Heart left ventricle (tissue), 16 donors: ENCODE measurements at regions not wholly inside any gene's neighbourhood (a gene's known extent, or its start where the extent isn't known, plus 50 kb on each side); places are given as distances from the start of the nearest gene placed in this dataset.

Experiments used
- ATAC-seq, 4 donors: fragments of 200-7000 bp; cut with Tn5 transposase; one replicate each; pipeline ENCODE4 v1.9.1; 2020 to 2022; ENCODE audit warnings: moderate library complexity in 4 of 4, mild to moderate bottlenecking in 3 of 4, moderate number of reproducible peaks in 1 of 4
- DNase-seq, 5 donors: peaks; one replicate each; pipeline ENCODE4 v3.0.0-alpha.2; 2020
- H3K27ac ChIP-seq, 12 donors: fragments of 200-600 bp; sonication (generic) in 4 of 12; one replicate each; pipeline versions ENCODE4 v1.5.0 to v1.8.0; 2016 to 2022; ENCODE audit warnings: mild to moderate bottlenecking in 2 of 12
- H3K27me3 ChIP-seq, 9 donors: fragments of 200-600 bp; sonication (generic) in 2 of 9; one replicate each; pipeline versions ENCODE4 v1.5.1 to v1.8.0; 2016 to 2022; ENCODE audit warnings: mild to moderate bottlenecking in 3 of 9
- H3K36me3 ChIP-seq, 9 donors: fragments of 200-600 bp; sonication (generic) in 2 of 9; one replicate each; pipeline versions ENCODE4 v1.5.0 to v1.8.0; 2018 to 2022; ENCODE audit warnings: mild to moderate bottlenecking in 2 of 9
- H3K4me1 ChIP-seq, 12 donors: fragments of 200-600 bp; sonication (generic) in 4 of 12; one replicate each; pipeline versions ENCODE4 v1.5.0 to v1.8.0; 2016 to 2022; ENCODE audit warnings: mild to moderate bottlenecking in 3 of 12
- H3K4me3 ChIP-seq, 12 donors: fragments of 200-600 bp; sonication (generic) in 4 of 12; one replicate each; pipeline versions ENCODE4 v1.5.0 to v1.8.0; 2017 to 2022; ENCODE audit warnings: mild to moderate bottlenecking in 9 of 12, moderate library complexity in 4 of 12
- H3K9me3 ChIP-seq, 12 donors: fragments of 200-600 bp; sonication (generic) in 4 of 12; one replicate each; pipeline versions ENCODE4 v1.5.0 to v1.8.0; 2016 to 2022; ENCODE audit warnings: mild to moderate bottlenecking in 1 of 12
- CTCF ChIP-seq, 12 donors: fragments of 200-600 bp; sonication (generic) in 4 of 12; IDR thresholded peaks; one replicate each; pipeline versions ENCODE4 v1.5.0 to v1.8.0; 2018 to 2022; ENCODE audit warnings: antibody characterized with exemption in 12 of 12, mild to moderate bottlenecking in 5 of 12
- POLR2A ChIP-seq, 2 donors: fragments of 450-650 bp; IDR thresholded peaks; one replicate each; pipeline ENCODE4 v1.6.1; 2017; ENCODE audit warnings: antibody characterized with exemption in 2 of 2, mild to moderate bottlenecking in 2 of 2, moderate library complexity in 2 of 2
- WGBS, 4 donors: extraction: QIAGEN DNeasy Blood & Tissue Kit in 2 of 4; methylation state at CpG; one replicate each; pipeline versions ENCODE4 v1.1.5 to v1.1.7; 2013 to 2018; 5-methylcytosine and 5-hydroxymethylcytosine counted together
- intact Hi-C, 10 donors: fragments of 100-400 bp; cut with DNase I; formaldehyde crosslinking; loops; one replicate each; pipeline versions ENCODE4 v1.11.1 to v1.14.2; 2022
- donor health status: ischemic (EF 13 %, LVEDD 7.1; RV severe dilation, severe dysfunction).
- donor health status: healthy with polysubstance abuse.
- donor health status: DM: no; HTN: yes; CAD: no.
- donor health status: DM: no; HTN: no; CAD: no.
- donor health status: ischemic (EF 25% LVEDD 6.9; RV normal size, moderate dysfunction).
- donor health status: ischemic (EF 25% LVEDD 5.7; RV mildly dilated, moderate dysfunction).
- donor health status: healthy.
- donor health status: DM: yes; HTN: yes; CAD: no.
- donor health status: ischemic (EF 35%, LVEDD 5.7; RV mildly dilated, moderate dysfunction).
- donor health status: nonischemic (EF 11% LVEDD 7.7; RV severe dilation, severe dysfunction).
- donor health status: DM: yes; HTN: yes; CAD: no.
- donor health status: PGD.
- donor health status: ischemic (EF 29% LVEDD 5.4; RV normal size, mild dysfunction).
- donor health status: nonischemic (EF 23%, LVEDD 6.1; RV moderate dilation, normal function).

GRCh38 chr3:72113564-72113963, 328.6 kb upstream of the PROK2 start:
- TF ChIP-seq POLR2A (IDR thresholded peaks at IDR 0.05), result no peak
- no peak for TF ChIP-seq CTCF (IDR thresholded peaks at IDR 0.05)
- no peak overlapping the region for H3K27ac ChIP-seq
- DNase-seq, result peak in 3 of 5 donors; percentile 24 to 52 (median 48)
- no peaks in the 10 kb centered on the region for H3K9me3 ChIP-seq
- ATAC-seq, result peak; percentile 41 to 71 (median 56)
- 27 to 59% (median 52%) methylated on average over 1 of the region's 1 CpG for WGBS, 4 donors
- H3K4me3 ChIP-seq, result no peak overlapping the region
- no peaks in the 10 kb centered on the region for H3K36me3 ChIP-seq
- peaks cover 0 to 6% (median 0%) of the 10 kb centered on the region in 12 donors for H3K4me1 ChIP-seq
- H3K27me3 ChIP-seq, result no peaks in the 10 kb centered on the region
- intact Hi-C loops, result no loop called here

GRCh38 chr3:72112435-72112834, 327.5 kb upstream of the PROK2 start:
- intact Hi-C loops, result no loop called here
- no peak for ATAC-seq
- DNase-seq, result no peak
- no peaks in the 10 kb centered on the region for H3K27me3 ChIP-seq
- no peak overlapping the region for H3K4me3 ChIP-seq
- no peaks in the 10 kb centered on the region for H3K9me3 ChIP-seq
- H3K36me3 ChIP-seq, result no peaks in the 10 kb centered on the region
- TF ChIP-seq POLR2A (IDR thresholded peaks at IDR 0.05), result no peak
- no peak for TF ChIP-seq CTCF (IDR thresholded peaks at IDR 0.05)
- WGBS, 4 donors, result 90 to 98% (median 96%) methylated on average over 3 of the region's 3 CpGs
- H3K27ac ChIP-seq, result no peak overlapping the region
- peaks cover 0 to 6% (median 0%) of the 10 kb centered on the region in 12 donors for H3K4me1 ChIP-seq

GRCh38 chr3:72111265-72112205, 326.6 kb upstream of the PROK2 start:
- Histone ChIP-seq H3K27ac (no peak overlapping the region), H3K4me3 (no peak overlapping the region), H3K9me3 (no peaks in the 10 kb centered on the region), H3K27me3 (no peaks in the 10 kb centered on the region), H3K36me3 (no peaks in the 10 kb centered on the region), H3K4me1 (peaks cover 0 to 6% (median 0%) of the 10 kb centered on the region in 12 donors)
- 85 to 92% (median 88%) methylated on average over 7 of the region's 7 CpGs for WGBS, 4 donors
- TF ChIP-seq CTCF (IDR thresholded peaks at IDR 0.05) (no peak), POLR2A (IDR thresholded peaks at IDR 0.05) (no peak)
- ATAC-seq (no peak), DNase-seq (no peak)
- intact Hi-C loops, result no loop called here
